IPS-18a (cell line): ENCODE measurements at regions not wholly inside any gene's neighbourhood (a gene's known extent, or its start where the extent isn't known, plus 50 kb on each side); places are given as distances from the start of the nearest gene placed in this dataset.
"Not testable (repeated sequence)": the region's sequence is repeated elsewhere in the genome, so short reads cannot be mapped to it uniquely, and the experiment has no call there.

Experiments used
- H3K27ac ChIP-seq: one replicate; pipeline ENCODE4 v1.5.1; 2013; ENCODE audit warnings: low read length
- H3K27me3 ChIP-seq: one replicate; pipeline ENCODE4 v1.6.1; 2013; ENCODE audit warnings: mild to moderate bottlenecking, low read length; ENCODE audit not compliant: control insufficient read depth, insufficient read depth
- H3K36me3 ChIP-seq: one replicate; pipeline ENCODE4 v1.6.1; 2013; ENCODE audit warnings: low read depth, low read length; ENCODE audit not compliant: control insufficient read depth
- H3K4me1 ChIP-seq: one replicate; pipeline ENCODE4 v1.6.1; 2013; ENCODE audit warnings: low read depth, low read length; ENCODE audit not compliant: control insufficient read depth
- H3K4me3 ChIP-seq: one replicate; pipeline ENCODE4 v1.5.1; 2013; ENCODE audit warnings: low read length
- H3K9ac ChIP-seq: one replicate; pipeline ENCODE4 v1.6.1; 2013; ENCODE audit warnings: mild to moderate bottlenecking, low read length, moderate library complexity
- H3K9me3 ChIP-seq: one replicate; pipeline ENCODE4 v1.6.1; 2013; ENCODE audit warnings: low read depth, low read length; ENCODE audit not compliant: control insufficient read depth

GRCh38 chr12:84191779-84192178, 720.8 kb downstream of the SLC6A15 start:
- Histone ChIP-seq H3K4me3 (no peak overlapping the region), H3K9me3 (no peaks in the 10 kb centered on the region), H3K4me1 (no peaks in the 10 kb centered on the region), H3K27ac (no peak overlapping the region), H3K9ac (no peak overlapping the region), H3K36me3 (no peaks in the 10 kb centered on the region), H3K27me3 (no peaks in the 10 kb centered on the region)

- no peaks in the 10 kb centered on the region for H3K36me3 ChIP-seq
- no peak overlapping the region for H3K4me3 ChIP-seq
- no peaks in the 10 kb centered on the region for H3K4me1 ChIP-seq
- no peaks in the 10 kb centered on the region for H3K9me3 ChIP-seq
- no peaks in the 10 kb centered on the region for H3K27me3 ChIP-seq
- H3K27ac ChIP-seq = no peak overlapping the region
- no peak overlapping the region for H3K9ac ChIP-seq
Measured at GRCh38 chr12:84186433-84186832, 726.2 kb downstream of the SLC6A15 start.

GRCh38 chr12:84183576-84183975, 729.0 kb downstream of the SLC6A15 start:
- no peak overlapping the region for H3K4me3 ChIP-seq
- no peak overlapping the region for H3K27ac ChIP-seq
- H3K4me1 ChIP-seq = no peaks in the 10 kb centered on the region
- no peaks in the 10 kb centered on the region for H3K27me3 ChIP-seq
- no peaks in the 10 kb centered on the region for H3K9me3 ChIP-seq
- H3K9ac ChIP-seq = no peak overlapping the region
- no peaks in the 10 kb centered on the region for H3K36me3 ChIP-seq

GRCh38 chr12:84174115-84174514, 738.5 kb downstream of the SLC6A15 start:
- H3K27me3 ChIP-seq = no peaks in the 10 kb centered on the region
- no peak overlapping the region for H3K27ac ChIP-seq
- H3K9me3 ChIP-seq = no peaks in the 10 kb centered on the region
- no peaks in the 10 kb centered on the region for H3K36me3 ChIP-seq
- H3K4me3 ChIP-seq = no peak overlapping the region
- H3K4me1 ChIP-seq = no peaks in the 10 kb centered on the region
- H3K9ac ChIP-seq = no peak overlapping the region

- H3K27me3 ChIP-seq = no peaks in the 10 kb centered on the region
- no peak overlapping the region for H3K4me3 ChIP-seq
- H3K4me1 ChIP-seq = no peaks in the 10 kb centered on the region
- no peak overlapping the region for H3K27ac ChIP-seq
- H3K9me3 ChIP-seq = no peaks in the 10 kb centered on the region
- H3K9ac ChIP-seq = no peak overlapping the region
- no peaks in the 10 kb centered on the region for H3K36me3 ChIP-seq
Measured at GRCh38 chr12:84172823-84173424, 739.7 kb downstream of the SLC6A15 start.

- no peaks in the 10 kb centered on the region for H3K27me3 ChIP-seq
- no peak overlapping the region for H3K4me3 ChIP-seq
- no peak overlapping the region for H3K9ac ChIP-seq
- no peaks in the 10 kb centered on the region for H3K4me1 ChIP-seq
- no peaks in the 10 kb centered on the region for H3K9me3 ChIP-seq
- H3K27ac ChIP-seq = no peak overlapping the region
- no peaks in the 10 kb centered on the region for H3K36me3 ChIP-seq
Measured at GRCh38 chr12:84166812-84167211, 745.8 kb downstream of the SLC6A15 start.

- H3K36me3 ChIP-seq = no peaks in the 10 kb centered on the region
- no peaks in the 10 kb centered on the region for H3K9me3 ChIP-seq
- H3K4me3 ChIP-seq = no peak overlapping the region
- H3K27ac ChIP-seq = no peak overlapping the region
- H3K27me3 ChIP-seq = no peaks in the 10 kb centered on the region
- no peaks in the 10 kb centered on the region for H3K4me1 ChIP-seq
- H3K9ac ChIP-seq = no peak overlapping the region
Measured at GRCh38 chr12:84165998-84166571, 746.5 kb downstream of the SLC6A15 start.

- H3K4me3 ChIP-seq = no peak overlapping the region
- no peak overlapping the region for H3K9ac ChIP-seq
- H3K27me3 ChIP-seq = no peaks in the 10 kb centered on the region
- no peaks in the 10 kb centered on the region for H3K36me3 ChIP-seq
- H3K4me1 ChIP-seq = no peaks in the 10 kb centered on the region
- no peak overlapping the region for H3K27ac ChIP-seq
- H3K9me3 ChIP-seq = no peaks in the 10 kb centered on the region
Measured at GRCh38 chr12:84161296-84161695, 751.3 kb downstream of the SLC6A15 start.

- Histone ChIP-seq H3K9me3 (no peaks in the 10 kb centered on the region), H3K27ac (no peak overlapping the region), H3K9ac (no peak overlapping the region), H3K27me3 (no peaks in the 10 kb centered on the region), H3K4me3 (no peak overlapping the region), H3K4me1 (no peaks in the 10 kb centered on the region), H3K36me3 (no peaks in the 10 kb centered on the region)
Measured at GRCh38 chr12:84159260-84159659, 753.3 kb downstream of the SLC6A15 start.

GRCh38 chr12:84157170-84157569, 755.4 kb downstream of the SLC6A15 start:
- Histone ChIP-seq H3K4me3 (no peak overlapping the region), H3K27me3 (no peaks in the 10 kb centered on the region), H3K27ac (no peak overlapping the region), H3K9ac (no peak overlapping the region), H3K4me1 (no peaks in the 10 kb centered on the region), H3K36me3 (no peaks in the 10 kb centered on the region), H3K9me3 (no peaks in the 10 kb centered on the region)

- H3K4me3 ChIP-seq, H3K9ac ChIP-seq, H3K27ac ChIP-seq, H3K4me1 ChIP-seq, H3K9me3 ChIP-seq, H3K27me3 ChIP-seq, H3K36me3 ChIP-seq: not testable (repeated sequence)
Measured at GRCh38 chr12:84154991-84155930, 757.3 kb downstream of the SLC6A15 start.
